ENCODE measurements at regions not wholly inside any gene's neighbourhood (a gene's known extent, or its start where the extent isn't known, plus 50 kb on each side); places are given as distances from the start of the nearest gene placed in this dataset.

- no peak for DNase-seq (ENCODE audit: extremely low read depth in 1 of 11, low read depth in 9 of 11, low spot score in 4 of 11)
Measured at GRCh38 chr19:29385191-29385795, 140.5 kb upstream of the VSTM2B start.

DNA sequence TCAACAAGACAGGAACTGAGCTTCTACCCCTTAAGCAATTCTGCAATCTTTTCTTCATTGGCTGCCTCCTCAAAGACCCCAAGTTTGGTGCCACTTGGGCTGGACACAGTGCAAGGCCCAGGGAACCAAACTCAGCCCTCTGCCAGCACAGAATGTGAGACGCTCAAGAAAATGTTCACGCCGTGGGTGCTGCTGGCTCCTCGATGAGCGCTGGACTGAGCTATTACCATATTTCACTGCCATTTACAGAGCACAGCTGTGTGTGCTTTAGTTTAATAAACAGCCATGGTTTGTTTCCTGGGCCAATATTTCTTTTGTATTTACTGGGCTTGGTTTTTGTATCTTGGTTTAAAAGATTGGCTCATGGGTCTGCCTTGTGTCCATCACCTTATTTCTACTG is 138.8 kb upstream of the VSTM2B start:
- DNase-seq (ENCODE audit: extremely low read depth in 1 of 11, low read depth in 9 of 11, low spot score in 4 of 11) = no peak

- DNase-seq (ENCODE audit: extremely low read depth in 1 of 11, low read depth in 9 of 11, low spot score in 4 of 11) = no peak
Measured at GRCh38 chr19:29387586-29387985, 138.2 kb upstream of the VSTM2B start.

DNA sequence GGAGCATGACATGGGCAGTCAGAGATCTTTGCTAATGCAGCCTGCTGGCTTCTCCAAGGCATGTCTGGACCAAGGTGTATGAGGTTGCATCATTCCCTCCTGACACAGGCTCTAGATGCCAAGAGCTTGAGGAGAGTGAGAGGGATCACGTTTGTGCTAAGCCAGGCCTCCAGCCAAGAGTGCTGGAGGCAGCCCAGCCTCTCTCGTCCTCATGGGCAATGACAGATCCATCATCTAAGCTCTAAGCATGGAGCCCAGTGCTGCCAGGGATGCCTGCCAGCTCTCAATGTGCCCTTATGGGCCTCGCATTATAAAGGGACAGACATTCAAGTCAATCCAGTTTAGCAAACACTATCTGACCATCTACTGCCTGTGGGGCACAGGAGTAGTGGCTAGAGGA is 136.3 kb upstream of the VSTM2B start:
- DNase-seq (ENCODE audit: extremely low read depth in 1 of 11, low read depth in 9 of 11, low spot score in 4 of 11) = no peak

DNA sequence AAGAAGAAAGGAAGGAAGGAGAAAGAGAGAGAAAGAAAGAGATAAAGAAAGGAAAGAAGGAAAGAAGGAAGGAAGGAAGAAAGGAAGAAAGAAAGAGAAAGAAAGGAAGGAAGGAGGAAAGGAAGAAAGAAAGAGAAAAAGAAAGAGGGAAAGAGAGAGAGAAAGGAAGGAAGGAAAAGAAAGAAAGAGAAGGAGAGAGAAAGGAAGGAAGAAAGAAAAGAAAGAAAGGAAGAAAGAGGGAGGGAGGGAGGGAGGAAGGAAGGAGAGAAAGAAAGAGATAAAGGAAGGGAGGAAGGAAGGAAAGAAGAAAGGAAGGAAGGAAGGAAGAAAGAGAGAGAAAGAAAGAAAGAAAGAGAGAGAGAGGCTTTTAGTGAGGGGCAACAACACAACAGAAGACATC is 135.1 kb upstream of the VSTM2B start:
- DNase-seq (ENCODE audit: extremely low read depth in 1 of 11, low read depth in 9 of 11, low spot score in 4 of 11) = no peak

GRCh38 chr19:29393915-29394460 is 131.8 kb upstream of the VSTM2B start:
- DNase-seq (ENCODE audit: extremely low read depth in 1 of 11, low read depth in 9 of 11, low spot score in 4 of 11) = no peak

DNA sequence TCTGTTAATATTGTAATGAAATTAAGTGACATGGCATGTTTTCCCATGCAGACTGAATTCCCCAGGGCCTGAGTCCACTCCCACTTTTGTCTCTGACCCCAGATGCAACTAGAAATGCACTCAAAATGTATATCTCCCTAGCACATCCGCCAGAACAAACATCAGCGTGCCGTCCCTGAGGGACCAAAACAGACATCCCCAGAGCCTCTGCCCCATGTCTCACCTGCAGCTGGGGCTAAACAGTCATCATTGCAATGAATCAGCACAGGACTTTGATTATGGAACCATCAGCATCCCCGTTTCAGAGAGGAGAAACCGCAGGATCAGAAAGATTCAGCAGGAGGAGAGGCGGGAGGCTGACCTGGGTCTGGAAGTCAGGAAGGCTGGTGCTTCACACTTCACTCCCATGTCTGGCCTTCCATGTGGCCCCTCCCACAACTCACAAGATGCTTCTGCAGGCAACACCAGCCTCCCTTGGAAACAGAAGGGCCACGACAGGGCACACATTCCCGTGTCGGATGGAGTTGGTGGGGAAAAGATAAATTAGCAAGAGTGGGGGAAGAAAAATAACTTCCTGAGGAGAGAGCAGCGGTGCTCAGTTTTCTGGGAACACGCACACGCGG is 130.6 kb upstream of the VSTM2B start:
- DNase-seq (ENCODE audit: extremely low read depth in 1 of 11, low read depth in 9 of 11, low spot score in 4 of 11) = no peak

DNA sequence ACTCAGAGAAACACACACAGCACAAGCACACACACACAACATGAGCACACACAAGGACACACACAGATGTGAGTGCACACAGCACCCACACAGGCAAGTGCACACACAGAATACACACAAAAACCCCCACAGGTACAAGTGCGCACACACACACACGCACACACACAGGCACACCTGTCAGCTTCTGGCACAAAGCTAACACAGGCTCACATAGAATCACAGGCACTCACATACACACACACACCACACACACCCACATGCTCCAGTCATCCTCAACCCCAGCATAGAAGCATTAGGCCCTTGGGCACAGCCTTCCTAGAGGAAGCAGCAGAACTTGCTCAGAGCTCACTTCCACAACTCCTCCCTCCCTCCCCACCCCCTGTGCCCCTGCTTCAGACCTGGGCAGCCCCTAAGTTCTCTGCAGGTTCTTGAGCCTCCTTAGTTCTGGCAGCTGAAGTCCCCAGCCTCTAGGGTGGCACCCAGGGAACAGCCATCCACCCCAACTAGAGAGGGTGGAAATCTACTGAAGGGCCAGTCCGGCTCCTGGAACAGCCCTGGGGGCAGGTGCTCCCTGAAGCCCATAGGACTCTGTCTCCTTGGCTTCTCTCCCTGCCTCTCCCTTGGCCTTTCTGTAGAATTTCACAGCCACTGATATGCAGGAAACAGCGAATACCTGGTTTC is 129.9 kb upstream of the VSTM2B start:
- DNase-seq (ENCODE audit: extremely low read depth in 1 of 11, low read depth in 9 of 11, low spot score in 4 of 11) = no peak

DNA sequence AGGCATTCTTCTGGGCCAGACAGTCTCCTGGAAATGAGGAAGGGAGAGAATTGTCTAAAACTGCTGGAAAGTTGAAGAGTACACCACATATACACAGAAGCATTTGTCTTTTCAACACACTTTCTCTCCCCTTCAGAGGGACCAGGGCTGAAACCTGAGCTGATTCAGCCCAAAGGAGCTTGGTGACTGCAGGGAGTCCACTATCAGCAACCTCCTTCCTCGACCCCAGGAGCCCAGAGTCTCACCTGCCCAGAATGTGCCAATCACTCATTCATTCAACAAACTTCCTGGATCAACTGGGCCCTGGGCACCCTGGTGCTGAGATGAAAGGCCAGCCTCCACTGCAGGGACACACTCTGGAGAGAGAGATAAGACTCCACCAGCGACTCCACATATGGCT is 128.9 kb upstream of the VSTM2B start:
- no peak for DNase-seq (ENCODE audit: extremely low read depth in 1 of 11, low read depth in 9 of 11, low spot score in 4 of 11)

DNA sequence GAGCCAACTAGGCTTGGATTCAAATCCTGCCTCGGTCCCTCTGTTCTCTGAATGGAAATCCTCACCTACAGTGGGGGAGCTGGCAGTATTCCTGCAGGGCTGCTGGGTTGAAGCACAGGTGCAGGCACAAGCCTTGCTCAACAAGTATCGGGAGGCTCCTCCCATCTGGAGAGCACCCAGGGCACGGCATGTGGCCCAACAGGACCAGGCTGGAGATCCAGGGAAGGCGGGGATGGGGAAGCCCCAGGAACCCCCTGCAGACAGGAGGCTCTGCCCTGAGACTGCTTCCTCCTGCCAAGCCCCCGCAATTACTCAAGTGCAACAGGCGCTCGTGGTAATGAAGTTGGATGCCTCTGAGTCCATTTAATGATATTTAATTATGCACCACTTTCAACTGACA is 128.0 kb upstream of the VSTM2B start:
- DNase-seq (ENCODE audit: extremely low read depth in 1 of 11, low read depth in 9 of 11, low spot score in 4 of 11) = no peak

DNA sequence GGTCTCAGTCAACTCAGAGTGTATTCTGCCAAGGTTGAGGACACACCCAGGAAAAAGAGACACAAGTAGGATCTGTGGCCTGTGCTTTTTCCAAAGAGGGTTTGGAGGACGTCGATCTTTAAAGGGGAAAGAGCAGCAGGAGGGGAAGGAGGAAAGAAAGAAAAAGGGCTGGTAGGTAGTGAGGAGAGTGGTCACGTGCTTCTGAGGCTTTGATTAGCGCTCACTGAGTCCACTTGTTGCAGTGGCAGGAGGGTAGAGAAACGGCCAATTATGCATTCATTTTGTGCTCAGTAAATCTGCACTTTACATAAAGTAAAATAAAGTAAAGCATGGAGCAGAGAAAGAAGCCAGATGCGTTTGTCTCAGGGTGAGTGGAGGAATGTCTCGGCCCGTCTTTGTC is 126.0 kb upstream of the VSTM2B start:
- no peak for DNase-seq (ENCODE audit: extremely low read depth in 1 of 11, low read depth in 9 of 11, low spot score in 4 of 11)

DNA sequence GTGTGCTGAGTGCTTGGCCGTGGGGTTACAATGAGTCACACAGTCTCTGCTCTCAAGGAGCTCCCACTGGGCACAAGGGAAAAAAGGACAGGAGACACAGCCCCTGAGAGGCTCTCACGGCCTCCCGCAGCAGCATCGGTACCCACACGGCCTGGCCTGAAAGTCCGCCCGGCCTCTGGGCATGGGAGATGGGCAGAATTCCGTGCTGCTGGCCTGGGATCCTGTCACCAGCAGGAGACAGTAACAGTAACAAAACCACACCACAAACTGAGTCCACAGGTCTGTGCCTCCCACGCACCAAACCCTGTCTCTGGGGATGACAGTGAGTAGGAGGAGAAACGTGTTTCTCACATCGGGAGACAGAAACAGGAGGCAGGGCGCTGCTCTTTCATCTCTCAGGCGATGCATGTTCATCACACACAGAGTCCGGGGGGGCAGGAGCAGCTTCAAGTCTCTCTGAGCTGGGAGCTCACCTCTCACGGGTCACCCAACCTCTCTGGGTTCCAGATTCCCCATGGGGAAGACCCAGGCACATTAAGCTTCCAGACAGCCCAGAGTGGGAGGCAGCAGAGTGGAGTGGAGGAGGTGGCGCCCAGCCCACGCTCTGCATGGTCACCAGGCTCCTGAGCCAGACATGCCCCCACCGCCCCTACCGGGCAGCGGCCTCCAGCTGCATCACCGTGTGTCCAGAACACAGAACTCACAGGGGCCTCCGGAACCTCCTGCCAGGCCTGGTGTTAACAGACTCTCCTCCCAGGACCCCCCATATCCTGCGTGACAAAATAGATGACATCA is 124.7 kb upstream of the VSTM2B start:
- DNase-seq (ENCODE audit: extremely low read depth in 1 of 11, low read depth in 9 of 11, low spot score in 4 of 11) = peak in 3 of 11 donors; percentile 24 to 58 (median 52)

DNA sequence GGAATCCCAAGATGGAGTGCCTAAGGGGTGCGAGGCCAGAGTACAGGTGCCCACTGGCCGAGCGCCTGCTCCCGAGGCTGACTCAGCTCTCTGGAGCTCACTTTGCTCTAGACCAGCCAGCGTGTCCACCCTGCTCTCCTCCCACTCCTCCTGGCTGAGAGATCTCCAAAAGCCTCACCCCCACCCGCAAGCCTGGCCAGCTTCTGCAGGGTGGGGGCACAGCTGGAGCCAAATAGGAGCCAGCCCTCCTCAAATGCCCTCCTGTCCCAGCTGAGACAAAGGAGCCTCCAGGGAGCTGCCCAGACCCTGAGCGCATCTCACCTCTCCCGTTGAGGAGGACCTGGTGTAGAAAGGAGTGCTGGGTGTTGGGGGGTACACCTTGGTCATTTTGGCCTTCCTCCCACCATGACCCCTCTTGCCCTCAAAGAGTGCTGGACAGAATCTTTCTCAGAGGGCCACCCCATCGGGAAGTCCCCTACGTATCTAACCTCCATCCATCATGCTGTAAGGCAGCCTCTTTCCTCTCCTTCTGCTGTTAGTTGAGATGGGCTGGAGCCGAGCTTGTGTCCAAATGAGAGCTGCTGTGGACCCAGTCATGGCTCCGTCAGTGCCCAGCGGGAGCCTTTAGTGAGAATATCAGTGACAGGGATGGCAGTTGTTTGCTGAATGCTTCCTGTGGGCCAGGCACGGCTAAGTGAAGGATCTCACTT is 123.9 kb upstream of the VSTM2B start:
- DNase-seq (ENCODE audit: extremely low read depth in 1 of 11, low read depth in 9 of 11, low spot score in 4 of 11) = no peak

- no peak for DNase-seq (ENCODE audit: extremely low read depth in 1 of 11, low read depth in 9 of 11, low spot score in 4 of 11)
Measured at GRCh38 chr19:29402563-29402962, 123.2 kb upstream of the VSTM2B start.

DNA sequence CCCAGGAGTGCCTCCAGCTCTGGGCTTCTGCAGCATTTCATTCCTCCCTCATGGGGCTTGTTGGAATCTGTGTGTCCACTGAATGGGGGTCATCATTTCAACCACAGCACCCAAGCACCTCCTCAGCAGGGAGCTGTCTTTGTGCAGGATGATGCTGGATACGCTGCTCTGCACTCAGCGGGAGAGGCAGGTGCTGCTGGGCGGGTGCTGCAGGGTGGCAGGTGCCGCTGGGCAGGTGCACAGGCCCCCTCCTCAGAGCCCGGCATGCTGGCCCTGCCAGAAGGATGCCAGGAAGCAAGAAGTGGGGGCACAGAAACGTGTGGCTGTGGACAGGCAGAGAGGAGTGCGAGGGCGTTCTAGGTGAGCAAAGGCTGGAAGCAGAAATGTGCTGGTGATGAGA is 121.8 kb upstream of the VSTM2B start:
- DNase-seq (ENCODE audit: extremely low read depth in 1 of 11, low read depth in 9 of 11, low spot score in 4 of 11) = no peak

- peak in 10 of 11 donors; percentile 46 to 86 (median 66) for DNase-seq (ENCODE audit: extremely low read depth in 1 of 11, low read depth in 9 of 11, low spot score in 4 of 11)
Measured at GRCh38 chr19:29404951-29405727, 120.7 kb upstream of the VSTM2B start.

GRCh38 chr19:29405728-29405995 is 120.1 kb upstream of the VSTM2B start:
- no peak for DNase-seq (ENCODE audit: extremely low read depth in 1 of 11, low read depth in 9 of 11, low spot score in 4 of 11)

GRCh38 chr19:29409076-29409862 is 116.5 kb upstream of the VSTM2B start:
- DNase-seq (ENCODE audit: extremely low read depth in 1 of 11, low read depth in 9 of 11, low spot score in 4 of 11) = no peak
